SK-N-MC (cell line): ENCODE measurements at regions not wholly inside any gene's neighbourhood (a gene's known extent, or its start where the extent isn't known, plus 50 kb on each side); places are given as distances from the start of the nearest gene placed in this dataset.

Source experiments
- DNase-seq: peaks from one replicate; pipeline ENCODE4 v3.0.0-alpha.2; 2011; ENCODE audit warnings: low read depth, low spot score
- H3K27ac ChIP-seq: fragments of 200-600 bp; sonication (generic); 2 replicates; pipeline ENCODE4 v1.5.1; 2016; ENCODE audit warnings: mixed run types
- H3K36me3 ChIP-seq: fragments of 200-600 bp; sonication (generic); 2 replicates; pipeline ENCODE4 v1.6.1; 2017; ENCODE audit warnings: antibody characterized with exemption, low read length, mixed read lengths; ENCODE audit not compliant: insufficient read depth
- H3K4me3 ChIP-seq: fragments of 200-600 bp; sonication (generic); 2 replicates; pipeline ENCODE4 v1.5.1; 2016
- H3K9ac ChIP-seq: fragments of 200-600 bp; sonication (generic); 2 replicates; pipeline ENCODE4 v1.8.0; 2017; ENCODE audit warnings: mixed run types, mixed read lengths; ENCODE audit not compliant: insufficient read length
- H3K9me3 ChIP-seq: fragments of 200-600 bp; sonication (generic); 2 replicates; pipeline ENCODE4 v1.6.1; 2017; ENCODE audit warnings: low read depth, mild to moderate bottlenecking, antibody characterized with exemption, low read length, moderate library complexity, mixed read lengths
- EZH2 ChIP-seq: fragments of 200-600 bp; sonication (generic); IDR thresholded peaks from one replicate; pipeline ENCODE4 v1.6.1; 2017; ENCODE audit warnings: antibody characterized with exemption
- FOXP2 ChIP-seq: optimal IDR thresholded peaks from 2 replicates; pipeline ENCODE3; 2011; ENCODE audit warnings: mild to moderate bottlenecking, moderate library complexity; ENCODE audit not compliant: insufficient read depth; ENCODE audit errors: extremely low read length, control extremely low read depth
- POLR2AphosphoS5 ChIP-seq: IDR thresholded peaks from 2 replicates; pipeline ENCODE4 v1.6.1; 2012; ENCODE audit warnings: mild to moderate bottlenecking, low read depth, low read length, borderline replicate concordance

DNA sequence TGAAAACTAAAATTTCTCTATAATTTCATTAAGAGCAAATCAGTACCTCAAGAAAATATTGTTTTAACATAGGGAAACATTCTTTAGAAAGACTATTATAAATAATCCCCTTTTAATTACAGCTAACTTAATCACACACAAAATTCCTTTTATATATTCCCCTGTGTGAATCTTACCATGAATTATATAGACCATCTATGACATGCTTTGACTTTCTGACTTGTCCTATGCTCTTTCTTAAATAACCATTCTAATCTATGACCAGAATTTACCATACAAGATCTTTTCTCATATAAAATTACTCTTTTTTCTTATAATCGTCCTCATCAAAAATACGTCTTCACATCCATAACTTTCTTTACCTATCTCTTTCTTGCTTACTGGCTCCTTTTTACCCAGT, 824.2 kb upstream of the FAM98A start:
- no peak overlapping the region for H3K4me3 ChIP-seq
- H3K9ac ChIP-seq = no peak overlapping the region
- no peak for DNase-seq
- no peaks in the 10 kb centered on the region for H3K36me3 ChIP-seq
- TF ChIP-seq POLR2AphosphoS5 (no peak), EZH2 (no peak), FOXP2 (no peak)
- H3K27ac ChIP-seq = no peak overlapping the region
- no peaks in the 10 kb centered on the region; the same call in 1 of the 2 replicates for H3K9me3 ChIP-seq

DNA sequence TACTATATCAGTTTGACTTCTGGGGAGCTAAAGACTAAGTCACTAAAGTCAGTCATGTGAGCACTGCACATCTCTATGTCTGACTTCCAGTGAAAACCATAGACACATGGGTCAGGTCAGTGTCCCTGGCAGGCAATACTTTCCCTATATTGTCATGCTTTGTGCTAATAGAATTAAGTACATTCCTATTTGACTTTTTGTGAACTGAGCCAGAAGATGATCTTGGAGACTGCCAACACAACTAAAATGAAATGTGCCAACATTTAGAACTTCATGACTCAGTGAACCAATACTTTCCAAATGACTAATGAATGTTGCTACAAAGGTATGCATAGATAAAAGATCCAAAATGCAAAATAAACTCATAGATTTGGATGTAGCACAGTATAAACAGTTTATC, 820.8 kb upstream of the FAM98A start:
- H3K4me3 ChIP-seq = no peak overlapping the region
- no peak overlapping the region for H3K27ac ChIP-seq
- no peaks in the 10 kb centered on the region for H3K36me3 ChIP-seq
- no peak overlapping the region for H3K9ac ChIP-seq
- TF ChIP-seq FOXP2 = no peak
- no peak for DNase-seq
- H3K9me3 ChIP-seq = no peaks in the 10 kb centered on the region; the same call in 1 of the 2 replicates

DNA sequence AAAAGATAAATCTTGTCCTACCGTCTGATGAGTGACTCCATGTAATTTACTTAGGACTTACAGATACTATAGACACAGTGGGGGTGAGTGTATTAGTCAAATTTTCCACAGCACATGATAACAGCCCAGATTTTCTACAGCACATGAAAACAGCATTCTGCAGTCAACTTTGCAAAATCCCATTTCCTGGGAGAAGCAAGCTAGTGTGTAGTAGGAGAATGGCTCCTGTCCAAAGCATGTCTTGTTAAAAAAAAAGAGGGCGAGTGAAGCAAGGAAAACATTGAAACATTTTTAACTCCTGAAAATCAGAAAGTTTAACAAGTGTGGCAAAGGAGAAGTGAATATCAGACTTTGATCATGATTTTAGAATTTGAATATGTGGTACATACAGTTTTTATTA, 817.8 kb upstream of the FAM98A start:
- Histone ChIP-seq H3K36me3 (no peaks in the 10 kb centered on the region), H3K4me3 (no peak overlapping the region)
- TF ChIP-seq POLR2AphosphoS5 = no peak
- no peak for TF ChIP-seq EZH2
- no peak for TF ChIP-seq FOXP2

DNA sequence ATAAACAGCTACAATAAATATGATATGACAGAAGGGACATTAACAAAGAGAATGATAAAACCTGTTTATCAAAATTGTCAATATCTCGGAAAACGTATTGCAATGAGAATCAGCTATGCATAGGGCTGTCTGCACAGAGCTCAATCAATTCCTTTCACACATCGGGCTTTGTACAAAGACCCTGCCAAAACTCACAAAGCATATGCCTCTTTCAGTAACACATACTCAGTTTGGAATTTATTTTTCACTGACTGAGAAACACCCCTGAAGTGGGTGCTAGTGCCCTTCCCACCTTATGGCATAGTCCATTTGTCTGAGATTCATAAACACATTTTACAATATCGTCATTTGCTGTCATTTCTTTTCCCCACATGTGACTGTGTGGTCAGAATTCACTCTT, 815.8 kb upstream of the FAM98A start:
- H3K9me3 ChIP-seq = no peaks in the 10 kb centered on the region
- TF ChIP-seq FOXP2 (no peak), POLR2AphosphoS5 (no peak), EZH2 (no peak)
- no peak overlapping the region for H3K27ac ChIP-seq
- H3K9ac ChIP-seq = no peak overlapping the region
- no peaks in the 10 kb centered on the region for H3K36me3 ChIP-seq
- no peak overlapping the region for H3K4me3 ChIP-seq
- DNase-seq = no peak

More for the DNA sequence above, 817.8 kb upstream of the FAM98A start:
- Histone ChIP-seq H3K27ac (no peak overlapping the region), H3K9me3 (no peaks in the 10 kb centered on the region), H3K9ac (no peak overlapping the region)
- no peak for DNase-seq

DNA sequence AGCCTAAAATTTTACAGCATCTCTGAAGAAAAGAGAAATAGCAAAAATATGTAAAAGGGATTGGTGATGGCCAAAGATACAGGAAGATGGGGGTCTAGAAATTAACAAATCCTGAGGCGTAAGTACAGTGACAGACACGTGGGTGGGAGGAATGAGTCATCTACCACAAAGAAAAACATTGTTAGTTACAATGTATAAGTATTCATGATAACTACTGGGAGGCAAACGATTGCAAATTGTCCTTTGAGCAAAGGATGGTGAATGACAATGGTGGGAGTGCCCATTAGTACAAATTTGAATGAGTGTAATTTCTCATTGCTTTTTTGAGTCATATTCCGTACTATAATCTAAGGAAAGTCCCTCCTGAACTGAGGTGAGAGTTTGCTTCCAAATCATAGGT, 809.0 kb upstream of the FAM98A start:
- Histone ChIP-seq H3K9me3 (no peaks in the 10 kb centered on the region), H3K27ac (no peak overlapping the region), H3K4me3 (no peak overlapping the region), H3K9ac (no peak overlapping the region), H3K36me3 (no peaks in the 10 kb centered on the region)
- no peak for TF ChIP-seq EZH2
- no peak for TF ChIP-seq POLR2AphosphoS5
- no peak for TF ChIP-seq FOXP2
- DNase-seq = no peak

DNA sequence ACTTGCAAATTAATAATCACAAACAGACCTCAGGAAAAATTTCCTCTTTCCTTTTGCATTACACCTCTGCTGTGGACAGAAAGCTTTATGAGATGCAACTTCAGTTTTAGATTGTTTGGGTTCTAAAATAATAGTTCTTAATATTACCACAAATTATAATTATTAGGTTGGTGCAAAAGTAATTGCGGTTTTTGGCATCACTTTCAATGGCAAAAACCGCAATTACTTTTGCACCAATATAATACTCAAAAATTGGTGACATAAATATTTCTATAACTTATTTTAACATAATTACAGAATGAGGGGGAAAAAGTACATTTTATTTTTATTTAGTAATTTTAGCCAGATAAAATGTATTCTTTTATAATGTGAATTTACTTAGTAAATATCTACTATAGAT, 804.4 kb upstream of the FAM98A start:
- Histone ChIP-seq H3K9ac (no peak overlapping the region), H3K4me3 (no peak overlapping the region), H3K36me3 (no peaks in the 10 kb centered on the region), H3K9me3 (no peaks in the 10 kb centered on the region), H3K27ac (no peak overlapping the region)
- TF ChIP-seq FOXP2 = no peak
- no peak for TF ChIP-seq EZH2
- no peak for TF ChIP-seq POLR2AphosphoS5
- DNase-seq = no peak

DNA sequence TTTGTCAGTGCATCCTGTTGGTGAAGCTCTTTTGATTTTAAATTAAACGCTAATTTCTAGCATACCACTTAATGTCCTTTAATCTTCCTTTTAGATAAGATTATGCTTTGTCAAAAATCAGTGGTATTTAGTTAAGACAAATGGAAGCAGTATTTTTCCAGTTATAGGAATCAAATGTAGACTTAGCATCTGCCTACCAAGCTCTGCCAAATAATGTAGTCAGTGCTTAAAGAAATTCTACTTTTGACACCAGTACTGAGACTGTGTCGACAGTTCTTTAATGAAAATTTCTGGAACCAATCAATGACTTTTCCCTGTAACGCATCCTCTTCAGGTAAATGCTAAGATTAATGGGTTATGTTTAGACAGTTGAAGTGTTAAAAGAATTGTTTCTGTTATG, 803.3 kb upstream of the FAM98A start:
- DNase-seq = no peak
- Histone ChIP-seq H3K27ac (no peak overlapping the region), H3K9me3 (no peaks in the 10 kb centered on the region), H3K36me3 (no peaks in the 10 kb centered on the region), H3K9ac (no peak overlapping the region), H3K4me3 (no peak overlapping the region)
- no peak for TF ChIP-seq EZH2
- no peak for TF ChIP-seq POLR2AphosphoS5
- no peak for TF ChIP-seq FOXP2

DNA sequence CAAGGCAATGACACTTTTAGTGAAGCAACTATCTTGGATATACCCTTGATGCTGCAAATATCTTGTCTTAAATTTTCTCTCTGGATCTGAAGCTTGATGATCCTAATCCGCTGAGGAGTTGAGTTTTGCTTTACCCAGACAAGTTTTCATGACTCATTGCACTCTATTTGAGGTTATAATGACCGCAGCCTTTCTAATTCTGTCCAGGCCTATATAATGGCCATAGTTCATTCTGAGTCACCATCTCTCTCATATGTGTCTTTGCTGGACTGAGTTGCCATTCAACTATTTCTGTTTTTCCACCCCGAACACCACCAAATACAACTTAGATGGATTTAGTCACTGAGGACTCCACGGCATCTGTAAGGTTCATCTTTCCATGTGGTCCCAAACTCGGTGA, 802.1 kb upstream of the FAM98A start:
- no peak overlapping the region for H3K4me3 ChIP-seq
- TF ChIP-seq EZH2 = no peak
- TF ChIP-seq POLR2AphosphoS5 = no peak
- TF ChIP-seq FOXP2 = no peak
- H3K9ac ChIP-seq = no peak overlapping the region
- H3K9me3 ChIP-seq = no peaks in the 10 kb centered on the region
- no peak for DNase-seq
- no peak overlapping the region for H3K27ac ChIP-seq
- H3K36me3 ChIP-seq = no peaks in the 10 kb centered on the region

DNA sequence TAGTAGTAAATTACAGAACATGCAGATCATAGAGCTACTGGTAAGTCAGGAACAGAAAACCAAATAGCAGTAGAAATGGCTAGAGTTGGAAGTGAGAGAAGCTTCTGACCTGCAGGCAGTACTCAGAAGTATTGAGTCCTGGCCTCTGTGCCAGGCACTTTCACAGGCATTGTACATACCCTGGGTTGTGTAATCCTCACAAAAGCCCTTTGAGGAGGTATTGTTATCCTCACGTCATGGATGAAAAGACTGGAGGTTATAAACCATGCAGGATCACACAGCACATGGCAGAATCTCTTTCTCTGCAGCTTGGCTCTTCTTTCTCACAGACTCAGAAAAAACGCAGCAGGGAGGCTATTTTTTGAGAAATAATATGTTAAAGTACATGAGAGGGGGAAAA, 789.3 kb upstream of the FAM98A start:
- Histone ChIP-seq H3K9me3 (no peaks in the 10 kb centered on the region), H3K4me3 (no peak overlapping the region), H3K27ac (no peak overlapping the region), H3K36me3 (no peaks in the 10 kb centered on the region), H3K9ac (no peak overlapping the region)
- TF ChIP-seq POLR2AphosphoS5 (no peak), EZH2 (no peak), FOXP2 (no peak)
- no peak for DNase-seq

DNA sequence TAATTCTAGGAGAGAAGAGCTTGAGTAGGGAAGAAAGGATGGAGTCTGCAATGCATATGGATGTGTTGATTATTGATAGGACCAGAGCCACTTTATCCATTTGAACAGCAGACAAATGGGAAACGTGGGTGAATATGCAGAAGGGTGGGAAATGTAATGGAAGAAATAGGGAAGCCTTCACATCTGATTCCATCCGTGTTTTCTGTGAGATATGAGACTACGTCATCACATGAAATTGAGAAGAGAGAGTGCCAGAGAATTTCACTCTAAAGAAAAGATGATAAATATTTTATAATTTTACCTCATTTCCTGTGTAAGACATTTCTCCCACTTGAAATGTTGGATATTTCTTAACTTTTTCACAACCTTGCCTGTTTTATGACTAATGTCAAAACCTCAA, 788.4 kb upstream of the FAM98A start:
- no peak overlapping the region for H3K4me3 ChIP-seq
- no peaks in the 10 kb centered on the region for H3K36me3 ChIP-seq
- DNase-seq = no peak
- no peaks in the 10 kb centered on the region for H3K9me3 ChIP-seq
- H3K27ac ChIP-seq = no peak overlapping the region
- TF ChIP-seq FOXP2 (no peak), POLR2AphosphoS5 (no peak), EZH2 (no peak)
- H3K9ac ChIP-seq = no peak overlapping the region
